Neuron (in vitro differentiated cells): ENCODE measurements at regions not wholly inside any gene's neighbourhood (a gene's known extent, or its start where the extent isn't known, plus 50 kb on each side); places are given as distances from the start of the nearest gene placed in this dataset.
"Not testable (repeated sequence)": the region's sequence is repeated elsewhere in the genome, so short reads cannot be mapped to it uniquely, and the experiment has no call there.

Experiments used
- H2AFZ ChIP-seq: one replicate; pipeline ENCODE4 v1.6.1; 2013; ENCODE audit warnings: low read depth, mild to moderate bottlenecking, inconsistent platforms, low read length, moderate library complexity
- H3K27me3 ChIP-seq: one replicate; pipeline ENCODE4 v1.6.1; 2013; ENCODE audit warnings: low read length; ENCODE audit not compliant: insufficient read depth
- H3K36me3 ChIP-seq: one replicate; pipeline ENCODE4 v1.6.1; 2013; ENCODE audit warnings: low read length; ENCODE audit not compliant: insufficient read depth
- H3K4me1 ChIP-seq: one replicate; pipeline ENCODE4 v1.6.1; 2013; ENCODE audit warnings: low read length; ENCODE audit not compliant: insufficient read depth
- H3K4me3 ChIP-seq: 2 replicates; pipeline ENCODE4 v1.5.1; 2013; ENCODE audit warnings: mild to moderate bottlenecking, low read length, moderate library complexity
- H3K9me3 ChIP-seq: one replicate; pipeline ENCODE4 v1.6.1; 2013; ENCODE audit warnings: low read length

DNA sequence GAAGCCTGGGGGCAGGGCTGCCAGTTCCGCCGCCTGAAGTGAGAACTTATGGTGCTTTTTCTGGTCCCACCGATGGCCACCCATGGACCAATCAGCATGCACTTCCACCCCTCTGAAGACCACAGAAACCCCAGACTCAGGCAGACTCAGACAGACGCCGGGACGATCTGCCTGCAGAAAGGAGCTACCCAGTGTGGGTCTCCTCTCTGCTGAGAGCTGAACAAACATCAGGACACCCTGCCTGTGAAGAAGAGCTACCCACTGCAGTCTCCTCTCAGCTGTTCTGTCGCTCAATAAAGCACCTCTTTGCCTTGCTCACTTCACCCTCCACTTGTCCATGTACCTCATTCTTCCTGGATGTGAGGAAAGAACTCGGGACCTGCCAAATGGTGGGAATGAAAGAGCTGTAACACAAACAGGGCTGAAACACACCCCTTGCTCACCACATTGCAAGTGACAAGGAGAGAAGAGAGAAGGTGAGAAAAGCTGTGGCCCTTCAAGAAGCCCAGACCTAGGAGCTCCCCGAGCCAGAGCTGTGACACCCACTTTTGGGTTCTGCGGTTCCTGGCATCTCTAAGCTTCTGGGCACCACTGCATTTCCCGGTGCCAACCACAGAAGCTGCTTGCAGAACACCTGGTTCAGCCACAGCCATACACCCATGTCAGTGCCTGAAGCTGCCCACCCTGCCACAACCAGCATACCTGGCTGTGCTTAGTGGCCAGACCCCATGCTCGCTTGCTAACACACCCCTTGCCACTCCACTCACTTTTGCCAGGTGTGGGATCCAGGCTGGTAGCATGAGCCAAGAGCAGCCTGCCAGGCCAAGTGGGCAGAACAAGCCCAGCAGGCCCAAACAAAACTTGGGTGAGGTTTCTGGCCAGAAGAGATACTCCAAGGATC is 114.3 kb upstream of the TSLP start:
- H2AFZ ChIP-seq, result no peak overlapping the region
- H3K4me1 ChIP-seq, result no peaks in the 10 kb centered on the region
- no peaks in the 10 kb centered on the region for H3K36me3 ChIP-seq
- no peaks in the 10 kb centered on the region for H3K9me3 ChIP-seq
- no peaks in the 10 kb centered on the region for H3K27me3 ChIP-seq
- H3K4me3 ChIP-seq, result no peak overlapping the region

DNA sequence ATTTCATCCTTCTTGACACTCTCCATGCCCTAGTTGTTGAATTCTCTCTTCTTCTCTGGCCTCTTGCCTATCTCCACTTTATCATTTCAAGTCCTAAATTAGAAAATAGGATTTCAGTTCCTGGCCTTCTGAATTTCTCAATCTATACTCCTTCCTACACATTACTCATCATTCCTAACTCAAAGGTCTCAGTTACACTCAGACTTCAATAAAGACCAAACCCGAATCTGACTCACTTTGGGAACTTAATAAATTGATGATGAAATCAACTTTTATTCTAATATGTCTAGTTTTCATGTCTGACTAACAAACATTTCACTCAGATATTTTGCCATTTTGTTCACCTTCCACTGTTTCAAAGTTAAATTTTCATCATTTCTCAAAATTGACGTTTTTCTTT is 113.6 kb upstream of the TSLP start:
- H2AFZ ChIP-seq, result no peak overlapping the region
- H3K4me1 ChIP-seq, result no peaks in the 10 kb centered on the region
- no peak overlapping the region for H3K4me3 ChIP-seq
- no peaks in the 10 kb centered on the region for H3K9me3 ChIP-seq
- no peaks in the 10 kb centered on the region for H3K27me3 ChIP-seq
- H3K36me3 ChIP-seq, result no peaks in the 10 kb centered on the region

DNA sequence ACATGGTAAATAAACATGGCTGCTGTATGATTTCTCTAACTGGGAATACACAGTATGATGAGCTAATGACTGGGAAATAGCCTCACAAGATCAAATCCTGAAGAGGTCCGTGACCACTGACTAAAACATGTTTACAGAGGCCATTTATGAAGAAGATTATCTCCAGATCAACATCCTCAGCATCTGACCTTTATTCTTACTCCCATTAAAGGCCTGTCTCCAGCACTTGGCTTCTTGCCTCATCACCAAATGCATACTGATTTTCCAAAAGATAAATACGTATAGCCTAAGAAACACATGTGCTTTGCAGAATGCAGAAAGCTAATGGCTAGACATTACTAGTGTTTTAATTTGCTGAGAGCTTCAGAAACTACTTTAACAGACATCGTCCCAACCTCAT is 108.0 kb upstream of the TSLP start:
- H3K27me3 ChIP-seq, result no peaks in the 10 kb centered on the region

DNA sequence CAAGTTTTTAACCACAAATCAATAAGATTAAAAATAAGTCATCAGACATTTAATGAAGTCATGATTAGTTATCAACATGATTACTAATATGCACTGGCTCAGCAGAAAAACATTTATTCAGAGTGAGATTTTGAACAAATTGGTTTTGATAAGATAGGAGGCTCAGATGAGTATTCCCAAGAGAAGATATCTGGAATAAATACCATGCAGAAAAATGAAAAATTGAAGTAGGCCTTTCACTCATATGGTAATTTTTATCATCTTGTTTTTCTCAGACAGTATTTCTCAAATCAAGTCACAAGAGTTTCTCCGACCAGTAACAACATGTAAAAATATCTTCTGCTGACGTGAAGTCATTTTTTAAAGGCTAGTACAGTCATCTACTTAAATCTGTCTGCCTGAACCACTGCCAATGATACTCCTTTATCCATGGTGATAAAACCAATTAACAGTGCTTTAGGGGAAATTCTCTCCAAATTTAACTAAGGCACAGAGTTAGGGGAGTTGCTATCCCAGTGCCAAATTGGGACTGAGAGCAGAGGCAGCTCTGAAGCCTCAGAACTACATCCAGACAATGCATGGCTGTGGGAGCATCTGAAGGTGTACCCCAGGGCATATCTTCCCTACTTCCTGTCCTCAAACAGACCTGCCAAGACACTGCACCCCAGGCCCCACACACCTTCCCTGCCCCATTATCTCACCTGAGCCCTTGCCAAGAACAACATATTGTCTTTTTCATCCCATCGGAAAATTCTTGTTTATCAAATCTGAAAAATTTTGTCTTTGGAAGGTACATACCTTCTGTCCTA is 105.5 kb upstream of the TSLP start:
- no peaks in the 10 kb centered on the region for H3K27me3 ChIP-seq
- no peaks in the 10 kb centered on the region for H3K4me1 ChIP-seq
- H2AFZ ChIP-seq, result no peak overlapping the region
- no peaks in the 10 kb centered on the region for H3K9me3 ChIP-seq
- H3K36me3 ChIP-seq, result no peaks in the 10 kb centered on the region
- no peak overlapping the region for H3K4me3 ChIP-seq

More for the DNA sequence above, 108.0 kb upstream of the TSLP start:
- Histone ChIP-seq H3K4me1 (no peaks in the 10 kb centered on the region), H3K4me3 (no peak overlapping the region), H2AFZ (no peak overlapping the region), H3K36me3 (no peaks in the 10 kb centered on the region), H3K9me3 (no peaks in the 10 kb centered on the region)

DNA sequence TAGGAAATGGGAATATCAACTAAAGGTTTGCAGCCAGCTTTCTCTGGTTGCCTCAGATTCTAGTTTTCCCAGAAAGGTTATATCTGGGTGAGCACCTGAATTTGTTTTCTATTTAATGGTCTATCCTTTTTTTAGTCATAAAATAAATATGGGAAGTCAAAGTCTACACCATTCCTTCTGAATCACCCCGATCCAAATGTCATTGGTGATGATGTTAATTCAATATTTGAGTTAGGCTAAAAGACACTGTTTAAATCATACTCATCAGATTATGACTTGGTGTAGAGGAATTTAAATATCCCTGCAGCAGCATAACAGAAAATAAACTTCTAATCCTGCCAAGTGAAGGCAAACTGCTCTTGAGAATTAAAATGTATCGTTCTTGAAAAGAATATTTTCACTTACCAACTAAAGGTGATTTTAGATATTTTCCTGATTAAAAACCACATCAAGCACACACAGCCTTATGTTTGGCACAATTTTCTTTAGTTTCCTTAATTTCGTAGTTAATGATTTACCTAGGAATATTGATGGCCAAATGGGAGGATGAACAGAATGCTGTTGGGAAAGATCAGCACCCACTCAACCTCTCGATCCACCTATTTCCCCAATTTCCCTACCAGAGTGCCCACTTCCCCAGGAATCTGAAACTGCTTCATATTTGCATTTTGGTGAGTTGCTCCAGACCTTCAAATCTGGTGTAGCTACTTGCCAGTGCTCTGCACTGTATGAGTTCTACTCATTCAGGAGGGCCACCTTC is 103.1 kb upstream of the TSLP start:
- Histone ChIP-seq H3K4me3 (no peak overlapping the region), H3K36me3 (no peaks in the 10 kb centered on the region), H3K9me3 (no peaks in the 10 kb centered on the region), H3K4me1 (no peaks in the 10 kb centered on the region), H3K27me3 (no peaks in the 10 kb centered on the region), H2AFZ (no peak overlapping the region)

DNA sequence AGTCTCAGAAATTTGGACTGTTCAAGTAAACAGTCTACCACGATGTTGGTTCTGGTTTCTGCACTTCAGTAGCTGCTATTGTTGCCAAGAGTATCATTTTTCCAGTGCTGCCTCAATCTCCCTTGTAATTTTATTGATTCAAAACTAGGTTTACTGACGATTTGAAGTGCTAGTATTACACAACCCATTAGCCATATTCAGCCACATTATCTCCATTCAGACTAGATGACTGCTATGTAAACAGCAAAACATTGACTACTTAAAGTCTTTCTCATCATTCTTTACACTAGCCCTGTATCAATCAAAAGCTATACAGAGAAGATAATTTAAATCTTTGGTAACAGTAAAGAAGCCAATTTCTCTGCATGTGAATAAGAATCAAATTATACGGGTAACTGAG is 102.0 kb upstream of the TSLP start:
- no peak overlapping the region for H2AFZ ChIP-seq

DNA sequence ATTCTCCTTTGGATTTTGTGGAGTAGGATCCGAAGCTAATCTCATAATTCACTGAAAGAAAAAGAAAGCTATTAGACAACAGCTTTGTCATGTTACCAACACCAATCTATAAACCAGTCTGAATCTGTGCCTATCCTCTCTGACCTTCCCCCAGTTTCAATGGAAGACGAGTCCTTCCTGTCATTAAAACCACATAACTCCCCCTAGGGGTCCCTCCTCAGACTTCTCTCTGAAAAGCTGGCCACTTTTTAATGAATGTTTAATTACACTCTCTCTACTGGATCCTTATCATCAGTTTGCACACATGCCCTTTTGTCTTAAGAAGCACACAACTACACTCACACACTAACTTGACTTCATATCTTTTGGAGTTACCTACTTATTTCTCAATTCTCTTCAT is 98.0 kb upstream of the TSLP start:
- Histone ChIP-seq H3K4me1 (no peaks in the 10 kb centered on the region), H2AFZ (no peak overlapping the region), H3K27me3 (no peaks in the 10 kb centered on the region), H3K9me3 (peaks cover 2% of the 10 kb centered on the region), H3K4me3 (no peak overlapping the region), H3K36me3 (no peaks in the 10 kb centered on the region)

More for the DNA sequence above, 102.0 kb upstream of the TSLP start:
- H3K4me1 ChIP-seq, result no peaks in the 10 kb centered on the region
- no peak overlapping the region for H3K4me3 ChIP-seq
- no peaks in the 10 kb centered on the region for H3K9me3 ChIP-seq
- H3K27me3 ChIP-seq, result no peaks in the 10 kb centered on the region
- no peaks in the 10 kb centered on the region for H3K36me3 ChIP-seq

DNA sequence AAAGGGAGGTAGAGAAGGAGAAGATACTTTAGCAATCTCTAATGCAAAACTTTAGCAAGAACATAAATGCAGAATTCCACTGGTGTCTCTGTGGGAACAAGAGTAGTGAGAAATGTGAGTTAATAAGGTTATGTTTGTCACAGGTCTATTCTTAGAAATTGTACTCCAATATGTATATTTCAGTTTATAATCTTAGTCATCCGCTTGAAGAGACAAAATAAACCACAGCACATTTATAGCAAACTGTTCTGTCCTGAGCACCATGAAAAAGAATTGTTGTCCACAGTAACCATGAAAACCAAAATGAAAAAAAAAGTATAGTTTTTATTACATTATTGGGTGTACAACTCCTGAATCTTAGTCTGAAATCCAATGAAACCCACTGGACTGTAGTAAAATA is 93.6 kb upstream of the TSLP start:
- Histone ChIP-seq H3K27me3 (no peaks in the 10 kb centered on the region), H3K4me1 (no peaks in the 10 kb centered on the region), H3K9me3 (peaks cover 2% of the 10 kb centered on the region), H2AFZ (no peak overlapping the region), H3K4me3 (no peak overlapping the region), H3K36me3 (no peaks in the 10 kb centered on the region)

DNA sequence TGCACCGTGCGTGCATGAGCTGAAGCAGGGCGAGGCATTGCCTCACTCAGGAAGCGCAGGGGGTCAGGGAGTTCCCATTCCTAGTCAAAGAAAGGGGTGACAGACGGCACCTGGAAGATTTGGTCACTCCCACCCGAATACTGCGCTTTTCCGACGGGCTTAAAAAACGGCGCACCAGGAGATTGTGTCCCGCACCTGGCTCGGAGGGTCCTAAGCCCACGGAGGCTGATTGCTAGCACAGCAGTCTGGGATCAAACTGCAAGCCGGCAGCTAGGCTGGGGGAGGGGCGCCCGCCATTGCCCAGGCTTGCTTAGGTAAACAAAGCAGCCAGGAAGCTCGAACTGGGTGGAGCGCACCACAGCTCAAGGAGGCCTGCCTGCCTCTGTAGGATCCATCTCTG is 85.6 kb upstream of the TSLP start:
- H3K9me3 ChIP-seq, H3K4me1 ChIP-seq, H3K27me3 ChIP-seq, H3K4me3 ChIP-seq, H2AFZ ChIP-seq, H3K36me3 ChIP-seq: not testable (repeated sequence)

DNA sequence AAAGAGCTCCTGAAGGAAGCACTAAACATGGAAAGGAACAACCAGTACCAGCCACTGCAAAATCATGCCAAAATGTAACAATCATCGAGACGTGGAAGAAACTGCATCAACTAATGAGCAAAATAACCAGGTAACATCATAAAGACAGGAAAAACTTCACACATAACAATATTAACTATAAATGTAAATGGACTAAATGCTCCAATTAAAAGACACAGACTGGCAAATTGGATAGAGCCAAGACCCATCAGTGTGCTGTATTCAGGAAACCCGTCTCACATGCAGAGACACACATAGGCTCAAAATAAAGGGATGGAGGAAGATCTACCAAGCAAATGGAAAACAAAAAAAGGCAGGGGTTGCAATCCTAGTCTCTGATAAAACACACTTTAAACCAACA is 83.9 kb upstream of the TSLP start:
- not testable (repeated sequence) for H3K4me1 ChIP-seq, H3K27me3 ChIP-seq, H3K4me3 ChIP-seq, H3K9me3 ChIP-seq, H3K36me3 ChIP-seq, H2AFZ ChIP-seq

DNA sequence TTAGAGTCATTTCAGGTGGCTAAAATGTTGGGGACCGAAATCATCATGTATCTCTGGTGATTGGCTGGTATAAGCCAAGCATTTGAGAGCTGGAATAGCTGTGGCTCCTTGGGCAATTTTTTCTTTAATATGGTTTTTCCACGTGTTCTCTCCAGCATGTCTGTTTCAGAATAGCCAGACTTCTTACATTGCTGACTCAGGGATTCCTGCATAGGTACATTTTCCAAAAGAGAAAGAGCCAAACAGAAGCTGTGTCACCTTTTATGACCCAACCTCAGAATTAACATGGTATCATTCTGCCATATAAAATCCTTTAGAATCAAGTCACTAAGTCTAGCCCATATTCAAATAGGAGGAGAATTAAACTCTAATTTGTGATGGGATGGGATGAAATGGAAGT is 74.8 kb upstream of the TSLP start:
- no peak overlapping the region for H2AFZ ChIP-seq
- no peak overlapping the region for H3K4me3 ChIP-seq
- H3K4me1 ChIP-seq, result no peaks in the 10 kb centered on the region

DNA sequence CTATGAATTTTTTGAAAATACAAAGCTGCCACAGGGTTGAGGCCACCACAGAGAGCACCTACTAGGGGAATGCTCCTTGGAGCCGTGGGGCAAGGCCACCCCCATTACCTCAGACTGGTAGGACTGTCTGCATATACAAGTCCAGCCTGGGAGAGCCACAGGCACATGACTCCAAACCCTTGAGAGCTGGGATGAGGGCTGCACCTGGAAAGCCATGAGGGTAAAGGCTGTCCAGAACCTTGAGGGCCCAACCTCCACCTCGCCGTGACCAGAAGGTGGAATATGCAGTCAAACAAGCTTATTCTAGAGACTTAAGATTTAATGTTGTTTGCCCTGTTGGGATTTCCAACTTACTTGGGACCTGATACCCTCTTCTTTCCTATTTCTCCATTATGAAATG is 69.5 kb upstream of the TSLP start:
- H3K27me3 ChIP-seq, result no peaks in the 10 kb centered on the region
- no peak overlapping the region for H3K4me3 ChIP-seq
- H3K9me3 ChIP-seq, result no peaks in the 10 kb centered on the region
- H2AFZ ChIP-seq, result no peak overlapping the region
- H3K4me1 ChIP-seq, result no peaks in the 10 kb centered on the region
- H3K36me3 ChIP-seq, result no peaks in the 10 kb centered on the region

More for the DNA sequence above, 74.8 kb upstream of the TSLP start:
- Histone ChIP-seq H3K9me3 (no peaks in the 10 kb centered on the region), H3K27me3 (no peaks in the 10 kb centered on the region), H3K36me3 (no peaks in the 10 kb centered on the region)

DNA sequence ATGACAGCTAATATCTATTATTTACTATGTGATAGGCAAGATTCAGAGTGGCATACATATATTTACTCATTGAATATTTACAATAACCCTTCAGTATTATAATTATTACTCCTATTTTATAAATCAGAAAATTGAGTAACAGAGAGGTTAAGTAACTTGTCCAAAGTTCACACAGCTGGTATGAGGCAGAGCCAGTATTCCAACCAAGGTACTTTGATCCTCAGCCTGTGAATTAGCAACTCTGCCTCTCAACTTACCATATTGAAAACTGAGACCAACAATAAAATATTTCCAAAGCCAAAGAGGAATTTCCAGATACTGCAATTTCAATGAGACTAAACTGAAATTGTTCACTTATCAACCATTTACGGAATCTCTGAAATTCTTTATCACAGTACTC is 67.9 kb upstream of the TSLP start:
- no peaks in the 10 kb centered on the region for H3K9me3 ChIP-seq
- H3K36me3 ChIP-seq, result no peaks in the 10 kb centered on the region
- no peaks in the 10 kb centered on the region for H3K27me3 ChIP-seq
- no peak overlapping the region for H3K4me3 ChIP-seq
- no peaks in the 10 kb centered on the region for H3K4me1 ChIP-seq
- H2AFZ ChIP-seq, result no peak overlapping the region
